Endothelial cell of umbilical vein (primary cell): ENCODE measurements at regions not wholly inside any gene's neighbourhood (a gene's known extent, or its start where the extent isn't known, plus 50 kb on each side); places are given as distances from the start of the nearest gene placed in this dataset.

Experiments used
- CTCF ChIP-seq, 2 donors: IDR thresholded peaks; 1 replicate in 1 of 2; 2 replicates in 1 of 2; pipeline ENCODE4 v1.5.1; 2011; ENCODE audit warnings: low read length in 2 of 2, mild to moderate bottlenecking in 2 of 2, moderate library complexity in 2 of 2, control low read depth in 1 of 2, inconsistent platforms in 1 of 2, low read depth in 1 of 2; ENCODE audit not compliant: insufficient read depth in 1 of 2; ENCODE audit errors: extremely low read depth in 1 of 2
- EZH2 ChIP-seq: IDR thresholded peaks from 2 replicates; pipeline ENCODE4 v1.6.1; 2012; ENCODE audit warnings: borderline replicate concordance, low read depth, mild to moderate bottlenecking, moderate library complexity, low read length, inconsistent platforms; ENCODE audit not compliant: severe bottlenecking
- FOS ChIP-seq: IDR thresholded peaks from 2 replicates; pipeline ENCODE4 v1.6.1; 2011; ENCODE audit warnings: mild to moderate bottlenecking, low read length, moderate library complexity, borderline replicate concordance; ENCODE audit not compliant: insufficient read depth
- GATA2 ChIP-seq: IDR thresholded peaks from 2 replicates; pipeline ENCODE4 v1.7.0; 2011; ENCODE audit warnings: low read depth, mild to moderate bottlenecking, moderate library complexity, mixed read lengths, low read length; ENCODE audit not compliant: insufficient read length, insufficient read depth
- JUN ChIP-seq: IDR thresholded peaks from 2 replicates; pipeline ENCODE4 v1.6.1; 2011; ENCODE audit warnings: borderline replicate concordance, low read depth; ENCODE audit not compliant: insufficient read length, insufficient read depth
- MAX ChIP-seq: IDR thresholded peaks from 2 replicates; pipeline ENCODE4 v1.6.1; 2011; ENCODE audit not compliant: insufficient read depth, insufficient read length
- MYC ChIP-seq: IDR thresholded peaks from one replicate; pipeline ENCODE4 v1.6.1; 2011; ENCODE audit warnings: mild to moderate bottlenecking, low read depth, low read length
- POLR2A ChIP-seq: IDR thresholded peaks from 2 replicates; pipeline ENCODE4 v1.6.1; 2012; ENCODE audit warnings: low read depth, mild to moderate bottlenecking, control low read depth, low read length
- POLR2AphosphoS5 ChIP-seq: IDR thresholded peaks from 2 replicates; pipeline ENCODE4 v1.6.1; 2012; ENCODE audit warnings: low read depth, mild to moderate bottlenecking, control low read depth, low read length, moderate library complexity; ENCODE audit not compliant: insufficient read depth

GRCh38 chr12:91890742-91891141 lies 254.9 kb downstream of the BTG1 start:
- TF ChIP-seq CTCF (IDR thresholded peaks at IDR 0.05; ENCODE audit: extremely low read depth in 1 of 2, insufficient read depth in 1 of 2, low read depth in 1 of 2, low read length in 2 of 2) (no peak), POLR2A (no peak), EZH2 (no peak), POLR2AphosphoS5 (no peak), MAX (no peak), JUN (peak; percentile 28), GATA2 (no peak), MYC (no peak), FOS (no peak)
